Mesodermal cell (in vitro differentiated cells): ENCODE measurements at regions not wholly inside any gene's neighbourhood (a gene's known extent, or its start where the extent isn't known, plus 50 kb on each side); places are given as distances from the start of the nearest gene placed in this dataset.

Experiments used
- H3K27ac ChIP-seq: 2 replicates; pipeline ENCODE4 v1.7.0; 2013; ENCODE audit warnings: mild to moderate bottlenecking, low read depth, low read length, moderate library complexity; ENCODE audit not compliant: severe bottlenecking
- H3K36me3 ChIP-seq: 2 replicates; pipeline ENCODE4 v1.7.1; 2013; ENCODE audit warnings: mild to moderate bottlenecking, low read length, moderate library complexity; ENCODE audit not compliant: control insufficient read depth, insufficient read depth
- H3K4me1 ChIP-seq: one replicate; pipeline ENCODE4 v1.7.1; 2013; ENCODE audit warnings: mild to moderate bottlenecking, low read length; ENCODE audit not compliant: insufficient read depth, control insufficient read depth, poor library complexity, severe bottlenecking
- H3K4me3 ChIP-seq: 2 replicates; pipeline ENCODE4 v1.7.0; 2013; ENCODE audit warnings: low read length, control low read depth, mild to moderate bottlenecking; ENCODE audit not compliant: insufficient read depth, poor library complexity, severe bottlenecking; ENCODE audit errors: extremely low read depth
- H3K9me3 ChIP-seq: 2 replicates; pipeline ENCODE4 v1.7.1; 2013; ENCODE audit warnings: mild to moderate bottlenecking, low read length, moderate library complexity; ENCODE audit not compliant: control insufficient read depth
- WGBS, 2 experiments: methylation state at CpG; one replicate each; pipeline ENCODE4 v1.1.5; 2013; ENCODE audit warnings: missing lambda C conversion rate in 2 of 2; ENCODE audit not compliant: insufficient coverage in 2 of 2; 5-methylcytosine and 5-hydroxymethylcytosine counted together

DNA sequence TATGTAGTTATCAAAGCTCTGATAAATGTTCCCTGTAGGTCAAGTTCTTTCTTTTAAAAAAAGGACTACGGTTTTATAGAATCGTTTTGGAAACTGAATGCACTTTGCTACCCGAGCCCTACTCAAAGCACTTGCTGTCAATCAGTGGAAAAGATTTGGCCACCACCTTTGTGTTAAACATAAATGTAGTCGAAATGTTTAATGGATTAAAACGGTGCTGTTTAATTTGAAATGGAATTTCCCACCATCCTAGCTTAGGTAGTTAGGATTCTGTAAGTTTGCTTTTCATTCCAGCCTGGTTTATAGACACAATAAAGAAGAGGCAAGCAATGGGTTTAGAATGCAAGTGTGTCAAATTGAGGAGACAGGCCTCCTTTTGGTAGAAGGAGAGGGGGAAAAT lies 69.4 kb upstream of the MMADHC start:
- H3K4me3 ChIP-seq: no peak overlapping the region
- H3K9me3 ChIP-seq: peaks cover 4% of the 10 kb centered on the region
- H3K27ac ChIP-seq: no peak overlapping the region
- H3K4me1 ChIP-seq: peaks cover 9% of the 10 kb centered on the region
- no peaks in the 10 kb centered on the region for H3K36me3 ChIP-seq
- WGBS, 2 experiments: 79 to 100% methylated on average over 3 to 4 of the region's 5 CpGs

DNA sequence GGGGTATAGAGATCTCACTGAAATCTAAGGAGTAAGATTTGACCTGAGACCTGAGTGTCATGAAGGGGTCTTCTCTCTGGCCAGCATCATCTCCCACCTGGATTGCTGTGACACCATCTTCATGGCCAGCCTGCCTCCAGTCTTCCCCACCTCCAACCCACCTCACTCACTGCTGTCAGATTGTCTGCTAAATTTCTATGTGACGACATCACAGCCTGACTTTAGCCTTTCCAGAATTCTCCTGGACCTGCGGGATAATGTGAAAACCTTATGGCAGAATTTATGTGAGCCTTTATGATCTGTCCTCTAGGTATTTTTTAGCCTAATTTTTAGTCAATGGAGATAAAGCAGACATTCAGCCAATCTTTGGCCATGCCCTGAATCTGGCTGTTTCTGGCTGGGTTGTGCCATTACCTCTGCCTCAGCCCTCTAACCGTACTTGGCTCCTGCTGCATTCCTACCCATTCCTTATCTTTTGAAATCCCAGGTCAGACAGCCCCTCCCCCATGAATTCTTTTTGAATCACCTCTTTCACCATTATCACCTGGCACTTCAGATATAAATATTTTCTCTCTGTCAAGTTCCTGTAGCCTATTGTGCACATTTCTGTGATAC lies 66.4 kb upstream of the MMADHC start:
- H3K27ac ChIP-seq: no peak overlapping the region
- H3K4me3 ChIP-seq: no peak overlapping the region
- H3K4me1 ChIP-seq: peaks cover 23% of the 10 kb centered on the region
- H3K36me3 ChIP-seq: no peaks in the 10 kb centered on the region
- peaks cover 9% of the 10 kb centered on the region for H3K9me3 ChIP-seq
- 75 to 93% methylated on average over 3 of the region's 3 CpGs for WGBS, 2 experiments

DNA sequence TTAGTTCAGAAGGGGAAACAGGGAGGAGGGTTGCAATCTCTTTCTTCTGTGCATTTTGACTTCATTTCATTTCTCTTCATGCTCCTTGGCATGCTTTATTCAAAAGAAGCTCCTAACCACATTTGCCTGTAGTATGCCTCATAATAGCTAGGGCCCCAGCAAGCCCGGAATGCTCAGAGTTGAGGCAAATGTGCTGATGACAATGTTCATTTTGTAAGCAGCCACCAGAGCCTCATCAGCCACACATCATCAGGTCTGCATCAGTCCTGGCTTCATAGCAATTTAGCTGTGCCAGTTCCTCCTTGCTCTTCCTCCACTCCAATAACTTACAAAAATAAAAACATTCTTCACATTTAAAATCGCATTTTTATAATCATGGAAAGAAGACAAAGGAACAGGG lies 65.4 kb upstream of the MMADHC start:
- peaks cover 9% of the 10 kb centered on the region for H3K9me3 ChIP-seq
- 83 to 100% methylated on average over 1 of the region's 2 CpGs for WGBS, 2 experiments
- no peaks in the 10 kb centered on the region for H3K36me3 ChIP-seq
- no peak overlapping the region for H3K27ac ChIP-seq
- H3K4me1 ChIP-seq: peaks cover 24% of the 10 kb centered on the region
- H3K4me3 ChIP-seq: no peak overlapping the region

DNA sequence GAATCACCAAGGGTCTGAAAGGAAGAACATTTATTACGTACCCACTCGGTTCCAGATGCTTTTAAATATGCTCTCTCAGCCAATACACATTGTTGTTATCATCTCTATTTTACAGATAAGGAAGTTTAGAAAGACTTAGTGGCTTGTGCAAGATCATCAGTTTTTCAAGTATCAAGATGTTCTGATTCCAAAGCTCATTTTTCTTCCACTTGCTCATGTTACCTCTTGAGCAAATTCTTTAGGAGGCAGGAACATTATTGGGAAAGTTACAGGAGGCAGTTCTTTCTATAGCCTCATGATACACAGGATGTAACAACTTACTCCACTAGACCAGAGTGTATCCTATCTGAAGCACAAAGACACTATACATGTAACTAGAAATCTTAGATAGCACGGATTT lies 65.0 kb upstream of the MMADHC start:
- 100% methylated on average over 1 of the region's 3 CpGs; no CpG with 5 or more reads in 1 of the 2 experiments for WGBS, 2 experiments
- Histone ChIP-seq H3K4me1 (peaks cover 24% of the 10 kb centered on the region), H3K9me3 (peaks cover 9% of the 10 kb centered on the region), H3K36me3 (no peaks in the 10 kb centered on the region), H3K4me3 (no peak overlapping the region), H3K27ac (no peak overlapping the region)

DNA sequence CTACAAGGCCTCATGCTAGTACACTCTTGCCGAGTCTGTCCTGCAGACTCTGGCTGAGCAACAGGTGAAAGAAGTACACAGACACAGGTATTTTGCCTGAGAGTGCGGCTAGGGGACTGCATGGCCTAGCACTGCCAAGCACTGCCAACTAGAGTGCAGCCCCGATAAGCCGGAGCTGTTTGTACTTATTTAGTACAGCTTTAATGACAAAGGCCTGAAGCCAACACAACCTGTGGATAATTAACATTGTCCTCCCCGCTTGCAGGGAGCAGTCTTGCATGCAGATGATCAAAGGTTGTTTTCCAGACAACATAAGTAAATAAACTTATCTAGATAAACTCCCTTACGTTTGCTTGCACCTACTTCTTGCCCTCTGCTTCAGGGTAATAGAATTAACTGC lies 63.7 kb upstream of the MMADHC start:
- Histone ChIP-seq H3K9me3 (peaks cover 9% of the 10 kb centered on the region), H3K4me3 (no peak overlapping the region), H3K36me3 (no peaks in the 10 kb centered on the region), H3K4me1 (peaks cover 31% of the 10 kb centered on the region), H3K27ac (no peak overlapping the region)
- WGBS, 2 experiments: 94 to 97% methylated on average over 4 to 6 of the region's 6 CpGs

DNA sequence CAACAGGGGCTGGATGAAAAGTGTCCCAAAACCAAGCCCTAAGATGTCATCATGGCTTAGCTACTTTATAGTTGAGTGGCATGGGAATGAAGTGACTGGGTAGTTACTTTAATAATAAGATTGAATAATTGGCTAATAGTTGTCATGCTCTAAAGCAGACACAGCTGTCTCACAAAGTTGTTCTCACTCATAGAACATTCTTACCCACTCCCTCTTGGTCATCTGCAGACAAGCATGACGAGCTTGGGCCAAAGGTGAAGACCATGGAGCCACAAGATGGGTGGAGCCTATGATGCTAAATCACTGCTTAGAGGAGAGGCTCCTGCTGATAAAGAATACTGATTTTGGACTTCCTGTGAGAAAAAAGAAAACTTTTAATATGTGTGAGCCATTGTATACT lies 62.4 kb upstream of the MMADHC start:
- Histone ChIP-seq H3K27ac (peak overlapping the region; percentile 78), H3K4me3 (no peak overlapping the region), H3K36me3 (no peaks in the 10 kb centered on the region), H3K4me1 (peaks cover 31% of the 10 kb centered on the region), H3K9me3 (peaks cover 5% of the 10 kb centered on the region)
- WGBS, 2 experiments: no CpG with 5 or more reads among the region's 1 CpG

DNA sequence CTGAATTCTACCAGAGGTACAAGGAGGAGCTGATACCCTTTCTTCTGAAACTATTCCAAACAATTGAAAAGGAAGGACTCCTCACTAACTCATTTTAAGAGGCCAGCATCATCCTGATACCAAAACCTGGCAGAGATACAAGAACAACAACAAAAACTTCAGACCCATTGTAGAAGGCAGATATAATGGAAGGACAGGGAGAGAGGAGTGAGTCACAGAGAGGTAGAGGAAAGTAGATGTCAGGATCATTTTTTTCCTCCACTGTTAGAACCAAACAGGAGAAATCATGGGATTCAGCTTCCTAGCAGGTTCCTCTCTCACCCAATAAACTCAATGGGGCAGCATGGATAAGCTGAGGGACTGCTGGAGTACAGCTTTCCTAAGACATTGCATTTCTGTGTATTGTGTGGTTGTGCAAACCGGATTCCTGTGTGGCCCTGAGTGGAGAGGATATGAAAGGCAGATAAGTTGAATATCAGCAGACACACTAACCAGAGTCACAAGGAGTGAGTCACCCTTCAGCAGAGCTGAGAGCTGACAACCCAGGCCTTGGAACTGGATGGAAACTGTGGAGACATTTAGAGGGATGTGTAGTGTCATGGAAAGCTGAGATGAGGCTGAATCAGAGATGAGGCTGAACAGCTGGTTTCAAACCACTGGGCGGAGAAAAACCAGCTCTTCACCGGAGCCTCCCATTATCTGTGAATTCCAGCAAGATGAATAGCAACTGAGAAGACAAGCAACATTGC lies 60.9 kb upstream of the MMADHC start:
- H3K4me3 ChIP-seq: no peak overlapping the region
- H3K27ac ChIP-seq: peak overlapping the region; percentile 86
- WGBS, 2 experiments: 51 to 52% methylated on average over 2 to 3 of the region's 3 CpGs

DNA sequence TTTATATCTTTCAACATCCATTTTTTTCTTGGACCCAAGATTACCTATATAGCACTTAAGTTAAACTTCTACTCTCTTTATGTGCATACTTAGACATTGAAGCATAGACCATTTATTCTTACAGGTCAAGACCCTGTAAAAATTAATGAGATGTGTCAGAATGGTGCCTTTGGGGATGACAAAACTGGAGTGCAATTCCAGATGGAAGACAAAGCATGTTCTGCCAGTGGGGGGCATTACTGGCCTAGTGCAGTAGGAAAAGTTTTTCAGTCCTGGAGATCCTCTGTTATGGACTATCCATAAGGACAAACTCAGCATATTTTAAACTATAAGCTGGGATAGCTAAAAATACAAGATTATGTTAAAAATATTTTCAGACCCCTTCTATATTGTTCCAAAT lies 57.8 kb upstream of the MMADHC start:
- H3K36me3 ChIP-seq: no peaks in the 10 kb centered on the region
- no peak overlapping the region for H3K4me3 ChIP-seq

More for the DNA sequence above, 60.9 kb upstream of the MMADHC start:
- H3K36me3 ChIP-seq: no peaks in the 10 kb centered on the region
- peaks cover 22% of the 10 kb centered on the region for H3K4me1 ChIP-seq
- peaks cover 5% of the 10 kb centered on the region for H3K9me3 ChIP-seq

More for the DNA sequence above, 57.8 kb upstream of the MMADHC start:
- Histone ChIP-seq H3K9me3 (no peaks in the 10 kb centered on the region), H3K4me1 (peaks cover 22% of the 10 kb centered on the region), H3K27ac (no peak overlapping the region)
